PC-3 (cell line): ENCODE measurements at regions not wholly inside any gene's neighbourhood (a gene's known extent, or its start where the extent isn't known, plus 50 kb on each side); places are given as distances from the start of the nearest gene placed in this dataset.

Experiments used
- ATAC-seq: fragments of 200-7000 bp; cut with Tn5 transposase; 2 replicates; pipeline ENCODE4 v1.9.1; 2020; ENCODE audit warnings: mild to moderate bottlenecking, moderate library complexity
- BruUV-seq: library from RNA; stranded (reverse); fragments of 400-500 nt; replicated peaks from 2 replicates; lab custom pipeline; 2021; lab: Mats Ljungman, UMichigan
- CTCF ChIA-PET: fragments of 300-600 bp; sonication (Branson Sonifier 250); formaldehyde crosslinking; loops from one replicate; lab custom pipeline; 2022; ENCODE audit warnings: antibody characterized with exemption; lab: Charles Lee
- POLR2A ChIA-PET: fragments of 300-600 bp; sonication (Branson Sonifier 250); formaldehyde crosslinking; loops from one replicate; lab custom pipeline; 2022; ENCODE audit warnings: antibody characterized with exemption; ENCODE audit not compliant: unreplicated experiment; lab: Charles Lee
- DNase-seq: peaks from one replicate; pipeline ENCODE4 v3.0.0-alpha.2; 2015
- H2AFZ ChIP-seq: fragments of 300-600 bp; sonication (generic); 2 replicates; pipeline ENCODE4 v1.6.0; 2016; ENCODE audit warnings: antibody characterized with exemption, low read length
- H3F3A ChIP-seq: fragments of 300-600 bp; sonication (generic); one replicate; pipeline ENCODE4 v1.6.0; 2017; ENCODE audit warnings: antibody characterized with exemption, low read length, control low read depth, mild to moderate bottlenecking; ENCODE audit not compliant: unreplicated experiment
- H3K27ac ChIP-seq: fragments of 300-600 bp; sonication (generic); 2 replicates; pipeline ENCODE4 v1.5.1; 2016; ENCODE audit warnings: mild to moderate bottlenecking, low read length
- H3K27me3 ChIP-seq: fragments of 300-600 bp; sonication (generic); 2 replicates; pipeline ENCODE4 v1.6.1; 2016; ENCODE audit warnings: low read length, mixed read lengths
- H3K36me3 ChIP-seq: fragments of 300-600 bp; sonication (generic); 2 replicates; pipeline ENCODE4 v1.6.1; 2016; ENCODE audit warnings: low read depth, mixed run types, low read length, mixed read lengths
- H3K4me1 ChIP-seq: fragments of 300-600 bp; sonication (generic); 2 replicates; pipeline ENCODE4 v1.5.1; 2016; ENCODE audit warnings: low read length; ENCODE audit not compliant: insufficient read depth
- H3K4me2 ChIP-seq: fragments of 300-600 bp; sonication (generic); 2 replicates; pipeline ENCODE4 v1.6.0; 2016; ENCODE audit warnings: low read length
- H3K4me3 ChIP-seq: fragments of 300-600 bp; sonication (generic); 2 replicates; pipeline ENCODE4 v1.5.1; 2016; ENCODE audit warnings: mild to moderate bottlenecking, low read length, mixed read lengths
- H3K79me2 ChIP-seq: fragments of 300-600 bp; sonication (generic); 2 replicates; pipeline ENCODE4 v1.6.1; 2017; ENCODE audit warnings: low read length, mixed read lengths
- H3K9ac ChIP-seq: fragments of 300-600 bp; sonication (generic); 2 replicates; pipeline ENCODE4 v1.6.0; 2016; ENCODE audit warnings: mild to moderate bottlenecking, low read length
- H3K9me2 ChIP-seq: fragments of 300-600 bp; sonication (generic); replicated peaks from 2 replicates; pipeline ENCODE4 v1.6.1; 2016; ENCODE audit warnings: mixed run types, low read length, mixed read lengths
- H3K9me3 ChIP-seq: fragments of 300-600 bp; sonication (generic); 2 replicates; pipeline ENCODE4 v1.6.1; 2016; ENCODE audit warnings: low read length, mixed read lengths
- H4K20me1 ChIP-seq: fragments of 300-600 bp; sonication (generic); 2 replicates; pipeline ENCODE4 v1.6.1; 2016; ENCODE audit warnings: low read length, mixed read lengths
- CTCF ChIP-seq: fragments of 300-600 bp; sonication (generic); conservative IDR thresholded peaks from 2 replicates; pipeline ENCODE4 v1.5.1; 2017; ENCODE audit warnings: antibody characterized with exemption, low read depth, mild to moderate bottlenecking, low read length
- EZH2 ChIP-seq: fragments of 300-600 bp; sonication (generic); IDR thresholded peaks from one replicate; pipeline ENCODE4 v1.6.1; 2017; ENCODE audit warnings: antibody characterized with exemption, mild to moderate bottlenecking, low read length; ENCODE audit not compliant: unreplicated experiment
- EZH2phosphoT487 ChIP-seq: fragments of 300-600 bp; sonication (generic); IDR thresholded peaks from 2 replicates; pipeline ENCODE4 v1.6.1; 2018; ENCODE audit warnings: mild to moderate bottlenecking, antibody characterized with exemption, low read length, borderline replicate concordance
- intact Hi-C: fragments of 100-400 bp; cut with micrococcal nuclease; formaldehyde crosslinking; loops from 2 replicates; pipeline ENCODE4 v1.9.0; 2023

DNA sequence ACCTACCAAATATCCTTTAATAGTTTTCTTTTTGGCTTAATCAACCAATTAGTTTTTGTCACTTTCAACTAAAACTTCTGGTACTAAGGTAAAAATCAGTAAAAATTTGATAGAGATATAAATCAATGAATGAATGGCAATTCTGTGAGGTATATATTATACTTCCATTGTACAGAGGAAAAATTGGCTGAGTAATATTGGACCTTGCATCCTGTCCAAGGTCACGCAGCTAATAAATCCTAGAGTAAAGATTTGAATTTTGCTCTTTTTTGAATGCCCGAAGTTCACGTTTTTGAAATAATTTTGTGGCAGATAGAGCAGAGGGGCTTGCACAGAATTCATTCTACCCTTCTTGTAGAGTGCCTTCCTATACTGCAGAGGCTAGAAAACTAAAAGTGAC lies 81.1 kb upstream of the ZNF280D start:
- H3K9ac ChIP-seq = no peak overlapping the region
- H3K4me2 ChIP-seq = no peak overlapping the region
- H3K9me2 ChIP-seq = no peaks in the 10 kb centered on the region
- POLR2A ChIA-PET = no interaction called here
- no peak overlapping the region for H3K4me3 ChIP-seq
- no peaks in the 10 kb centered on the region for H4K20me1 ChIP-seq
- no peaks in the 10 kb centered on the region for H3K27me3 ChIP-seq
- no TSS peak for BruUV-seq
- TF ChIP-seq CTCF (no peak), EZH2 (no peak), EZH2phosphoT487 (no peak)
- CTCF ChIA-PET = no interaction called here
- intact Hi-C loops = no loop called here
- H3F3A ChIP-seq = no peaks in the 10 kb centered on the region
- peak overlapping the region; percentile 79 for H3K27ac ChIP-seq
- H3K79me2 ChIP-seq = no peaks in the 10 kb centered on the region
- no peaks in the 10 kb centered on the region for H3K9me3 ChIP-seq
- H3K4me1 ChIP-seq = peaks cover 23% of the 10 kb centered on the region
- DNase-seq (no peak), ATAC-seq (no peak)
- no peaks in the 10 kb centered on the region for H3K36me3 ChIP-seq
- no peak overlapping the region for H2AFZ ChIP-seq

GRCh38 chr15:56813995-56814394 lies 80.7 kb upstream of the ZNF280D start:
- no TSS peak for BruUV-seq
- no peak overlapping the region for H3K27ac ChIP-seq
- no peaks in the 10 kb centered on the region for H3K27me3 ChIP-seq
- intact Hi-C loops = no loop called here
- no peaks in the 10 kb centered on the region for H4K20me1 ChIP-seq
- no peaks in the 10 kb centered on the region for H3K9me2 ChIP-seq
- H3K9me3 ChIP-seq = no peaks in the 10 kb centered on the region
- H2AFZ ChIP-seq = no peak overlapping the region
- ATAC-seq (no peak), DNase-seq (no peak)
- TF ChIP-seq EZH2phosphoT487 = no peak
- no peaks in the 10 kb centered on the region for H3K79me2 ChIP-seq
- ChIA-PET POLR2A (no interaction called here), CTCF (no interaction called here)
- H3K36me3 ChIP-seq = no peaks in the 10 kb centered on the region
- no peaks in the 10 kb centered on the region for H3F3A ChIP-seq
- H3K4me2 ChIP-seq = no peak overlapping the region
- peaks cover 23% of the 10 kb centered on the region for H3K4me1 ChIP-seq
- no peak overlapping the region for H3K9ac ChIP-seq
- H3K4me3 ChIP-seq = no peak overlapping the region

- peaks cover 9% of the 10 kb centered on the region; the same call in 1 of the 2 replicates for H3K9me3 ChIP-seq
- H3K79me2 ChIP-seq = no peaks in the 10 kb centered on the region
- peaks cover 22% of the 10 kb centered on the region for H3K4me1 ChIP-seq
- ATAC-seq (no peak), DNase-seq (no peak)
- no peak for TF ChIP-seq EZH2
- H3K4me3 ChIP-seq = no peak overlapping the region
- intact Hi-C loops = no loop called here
- no peaks in the 10 kb centered on the region for H3K27me3 ChIP-seq
- POLR2A ChIA-PET = interaction anchor here (0.9 kb wide), 1 partner anchor 129 kb away, joined by 3 read pairs; no protein-coding TSS in a partner anchor
- H3K4me2 ChIP-seq = no peak overlapping the region
- H3F3A ChIP-seq = no peaks in the 10 kb centered on the region
- no peaks in the 10 kb centered on the region for H3K9me2 ChIP-seq
- H4K20me1 ChIP-seq = no peaks in the 10 kb centered on the region
- H3K9ac ChIP-seq = no peak overlapping the region
- H3K27ac ChIP-seq = no peak overlapping the region
- BruUV-seq = no TSS peak
- H2AFZ ChIP-seq = no peak overlapping the region
- CTCF ChIA-PET = no interaction called here
- no peaks in the 10 kb centered on the region for H3K36me3 ChIP-seq
These were observed 79.7 kb upstream of the ZNF280D start for GRCh38 chr15:56812961-56813360.

DNA sequence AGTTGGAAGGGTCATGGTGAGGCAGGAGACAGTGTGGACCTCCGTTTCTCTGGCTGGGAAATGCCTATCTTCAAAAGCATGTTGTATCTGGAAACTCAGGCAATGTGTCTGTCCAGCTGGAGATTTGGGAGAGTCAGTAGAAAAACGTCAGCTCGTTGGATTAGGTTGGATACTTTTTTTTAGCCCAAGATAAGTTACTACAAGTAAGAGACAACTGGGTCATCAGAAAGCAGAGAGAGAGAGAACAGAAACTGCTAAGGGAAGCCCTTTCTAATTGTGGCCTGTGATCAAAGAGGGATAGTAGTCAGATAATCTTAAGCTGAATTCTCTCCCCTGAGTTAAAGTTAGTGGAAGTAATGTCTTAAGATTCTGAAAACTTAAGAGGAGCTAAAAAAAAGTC lies 78.9 kb upstream of the ZNF280D start:
- H4K20me1 ChIP-seq = no peaks in the 10 kb centered on the region
- no peaks in the 10 kb centered on the region for H3K79me2 ChIP-seq
- no peak overlapping the region for H3K4me3 ChIP-seq
- H3K27me3 ChIP-seq = no peaks in the 10 kb centered on the region
- no peaks in the 10 kb centered on the region for H3F3A ChIP-seq
- no peak for DNase-seq
- no peak for ATAC-seq
- peaks cover 15% of the 10 kb centered on the region for H3K4me1 ChIP-seq
- peaks cover 16% of the 10 kb centered on the region; the same call in 1 of the 2 replicates for H3K9me3 ChIP-seq
- ChIA-PET CTCF (no interaction called here), POLR2A (interaction anchor here (0.9 kb wide), 1 partner anchor 130 kb away, joined by 3 read pairs; no protein-coding TSS in a partner anchor)
- intact Hi-C loops = no loop called here
- H3K4me2 ChIP-seq = no peak overlapping the region
- H3K36me3 ChIP-seq = no peaks in the 10 kb centered on the region
- H3K9ac ChIP-seq = no peak overlapping the region
- no TSS peak for BruUV-seq
- TF ChIP-seq EZH2phosphoT487 (no peak), EZH2 (no peak), CTCF (no peak)
- H2AFZ ChIP-seq = no peak overlapping the region
- H3K9me2 ChIP-seq = no peaks in the 10 kb centered on the region
- no peak overlapping the region for H3K27ac ChIP-seq
